Suppressor macrophage treated with lipopolysaccharide for 1 hour (primary cell): ENCODE measurements at regions not wholly inside any gene's neighbourhood (a gene's known extent, or its start where the extent isn't known, plus 50 kb on each side); places are given as distances from the start of the nearest gene placed in this dataset.

ENCODE experiments used
- DNase-seq, 3 donors: peaks; one replicate each; pipeline ENCODE4 v3.0.0-alpha.2; 2020 to 2022

DNA sequence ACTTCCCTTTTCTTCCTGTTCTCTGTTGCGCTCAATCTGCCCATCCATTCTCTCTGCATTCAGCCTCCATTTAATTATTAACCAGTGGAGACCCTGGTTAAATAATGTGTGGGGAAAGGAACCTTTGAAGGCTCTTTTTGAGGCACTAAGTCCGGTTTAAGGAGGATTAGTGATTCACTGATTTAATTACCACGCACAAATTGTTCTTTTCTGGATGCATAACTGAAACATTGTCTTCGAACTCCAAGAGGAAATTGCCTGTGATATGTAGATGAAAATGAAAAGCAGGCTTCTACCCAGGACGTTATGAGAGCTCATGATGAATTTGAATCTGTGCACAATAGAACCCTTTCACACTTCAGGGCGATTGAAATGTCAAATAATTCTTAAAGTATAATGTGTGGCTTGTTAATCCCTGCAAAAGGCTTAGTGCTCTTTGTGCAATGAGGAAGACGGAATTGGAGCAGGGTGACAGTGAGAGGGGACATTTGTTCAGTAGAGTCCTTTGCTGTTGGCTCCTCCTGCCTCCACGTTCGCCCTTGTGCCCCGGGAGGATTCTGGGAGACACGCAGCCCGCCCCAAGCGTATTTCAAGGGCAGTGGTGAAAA lies 51.1 kb upstream of the ZNF236 start:
- DNase-seq, result no peak

GRCh38 chr18:76767954-76768353 lies 54.4 kb upstream of the ZNF236 start:
- DNase-seq, result no peak

DNA sequence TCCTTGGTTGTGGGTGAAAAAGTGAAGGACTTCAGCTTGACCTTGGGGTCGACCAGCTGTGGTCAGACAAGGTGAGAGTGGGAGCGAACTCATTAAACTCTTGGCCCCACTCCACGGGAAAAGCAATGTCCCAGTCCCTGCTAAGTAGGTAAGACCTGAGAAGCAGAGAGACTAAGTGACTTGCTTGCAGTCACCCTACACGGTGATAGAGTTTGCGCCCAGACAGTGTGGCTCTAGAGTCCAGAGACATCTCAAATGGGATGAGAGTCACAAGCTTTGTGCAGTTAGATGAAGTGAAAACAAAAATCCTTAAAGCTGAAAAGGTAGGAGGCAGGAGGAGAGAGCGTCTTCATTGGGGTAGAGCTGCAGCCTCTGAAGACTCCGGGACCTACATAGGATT lies 55.9 kb upstream of the ZNF236 start:
- no peak for DNase-seq

DNA sequence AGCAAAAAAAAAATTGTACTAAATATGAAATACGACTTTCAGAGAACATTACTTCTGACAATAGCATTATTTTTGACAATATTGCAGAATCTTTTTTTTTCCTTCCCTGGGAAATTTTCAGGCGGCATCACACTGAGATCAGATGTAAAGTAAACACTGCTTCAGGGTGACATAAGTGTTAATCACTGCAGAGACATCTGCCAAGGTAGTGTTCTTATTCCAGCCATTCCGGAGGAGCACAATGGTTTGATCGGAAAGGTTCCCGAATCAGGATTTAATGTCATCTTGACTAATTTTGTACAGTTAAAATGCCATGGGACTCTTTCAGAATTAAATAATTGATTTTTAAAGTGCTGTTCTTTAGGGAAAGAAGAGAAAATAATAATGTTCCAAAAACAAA lies 56.7 kb upstream of the ZNF236 start:
- no peak for DNase-seq

DNA sequence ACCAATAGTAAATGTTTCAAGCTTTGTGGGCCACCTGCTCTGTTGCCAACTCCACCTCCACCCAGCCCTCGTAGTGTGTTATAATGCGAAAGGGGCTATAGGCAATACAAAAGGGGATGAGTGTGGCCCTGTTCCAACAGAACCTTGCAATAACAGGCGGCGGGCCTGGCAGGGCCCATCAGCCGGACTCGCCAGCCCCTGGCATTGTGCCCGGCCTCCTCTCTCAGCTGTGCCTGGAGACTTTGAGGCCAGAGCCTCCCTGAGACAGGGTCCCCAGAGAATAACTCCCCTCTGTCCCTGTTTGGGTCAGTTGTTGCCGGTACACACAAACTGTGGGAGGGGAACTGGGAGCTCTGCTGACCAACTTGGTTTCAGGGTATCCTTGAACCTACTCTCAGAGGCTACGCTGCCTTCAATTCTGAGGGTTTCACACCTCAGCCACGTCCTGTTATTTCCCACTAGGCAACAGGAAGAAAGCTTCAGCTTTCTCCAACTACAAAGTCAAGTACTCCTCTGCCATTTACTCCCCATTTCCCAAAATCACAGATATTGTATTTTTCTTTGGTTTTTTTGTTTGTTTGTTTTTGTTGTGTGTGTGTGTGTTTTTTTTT lies 58.0 kb upstream of the ZNF236 start:
- DNase-seq, result no peak

DNA sequence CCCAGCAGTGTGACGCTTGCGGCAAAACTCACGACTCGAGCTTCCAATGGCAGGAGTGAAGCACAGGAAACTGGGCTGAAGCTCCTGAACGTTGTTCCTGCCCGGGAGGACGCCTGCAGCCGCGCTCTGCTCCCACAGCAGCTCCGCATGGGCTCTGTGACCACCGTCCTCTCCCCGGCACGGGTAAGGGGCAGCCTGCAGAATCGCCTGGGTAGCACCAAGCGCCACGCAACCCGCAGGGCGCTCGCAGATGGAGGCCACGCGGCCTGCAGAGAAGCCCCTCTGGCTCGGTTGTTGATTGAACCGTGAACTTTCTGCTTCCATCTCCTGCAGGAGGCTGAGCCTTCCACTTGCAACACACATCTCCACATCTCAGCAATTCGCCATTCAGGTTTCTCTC lies 63.3 kb upstream of the ZNF236 start:
- no peak for DNase-seq

- no peak for DNase-seq
Observed at GRCh38 chr18:76757925-76758324, 64.4 kb upstream of the ZNF236 start.

- no peak for DNase-seq
Observed at GRCh38 chr18:76757335-76757734, 65.0 kb upstream of the ZNF236 start.

DNA sequence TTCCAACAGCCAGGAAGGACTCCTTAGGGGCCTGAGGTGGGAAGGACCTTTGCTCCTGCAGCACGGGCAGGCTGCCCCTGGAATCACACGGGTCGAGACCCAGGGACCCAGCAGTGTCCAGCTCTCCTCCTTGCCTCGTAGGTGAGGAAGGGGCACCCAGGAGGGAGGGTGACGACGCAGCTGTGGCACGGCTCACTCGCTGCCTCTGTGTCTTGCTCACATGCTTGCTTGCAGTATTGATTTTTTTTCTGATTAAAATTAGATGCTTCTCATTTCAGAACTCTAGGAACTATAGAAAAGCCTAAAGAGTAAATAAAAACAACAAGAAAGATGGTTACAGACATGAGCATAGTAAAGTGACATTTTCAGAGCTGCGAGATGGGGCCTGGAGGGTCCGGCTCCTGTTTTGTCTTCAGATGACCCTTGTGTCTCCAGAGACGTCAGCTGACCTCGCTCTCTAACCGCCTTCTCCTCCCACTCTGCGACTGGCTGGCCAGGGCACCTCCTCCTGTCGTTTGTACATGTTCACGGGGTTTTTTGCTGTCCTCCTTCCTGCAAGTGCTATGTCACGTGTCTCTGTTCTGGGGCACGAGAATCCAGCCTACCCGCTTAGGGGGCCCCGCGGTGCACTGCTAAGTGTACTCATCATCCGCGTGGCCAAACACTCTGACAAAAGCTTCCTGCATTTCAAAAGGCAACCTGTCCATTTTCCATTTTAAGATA lies 65.7 kb upstream of the ZNF236 start:
- DNase-seq, result no peak

DNA sequence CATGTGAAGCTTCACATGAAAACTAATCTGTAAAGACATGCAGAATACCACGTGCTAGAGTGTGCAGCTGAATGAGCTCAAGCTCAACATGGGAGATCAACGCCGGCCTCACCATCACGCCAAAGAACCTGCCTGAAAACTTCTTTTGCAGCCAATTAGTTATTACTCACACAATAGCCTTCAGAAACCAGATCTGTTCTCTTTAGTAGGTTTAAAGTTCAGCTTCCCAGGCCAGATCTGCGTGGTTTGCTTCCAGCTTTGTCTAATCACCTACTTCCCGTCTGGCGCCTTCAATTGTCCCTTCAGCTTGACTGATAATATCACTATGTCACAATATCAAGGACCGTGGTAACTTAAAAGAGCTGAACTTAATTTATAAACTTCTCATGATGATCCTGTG lies 68.0 kb upstream of the ZNF236 start:
- no peak for DNase-seq

DNA sequence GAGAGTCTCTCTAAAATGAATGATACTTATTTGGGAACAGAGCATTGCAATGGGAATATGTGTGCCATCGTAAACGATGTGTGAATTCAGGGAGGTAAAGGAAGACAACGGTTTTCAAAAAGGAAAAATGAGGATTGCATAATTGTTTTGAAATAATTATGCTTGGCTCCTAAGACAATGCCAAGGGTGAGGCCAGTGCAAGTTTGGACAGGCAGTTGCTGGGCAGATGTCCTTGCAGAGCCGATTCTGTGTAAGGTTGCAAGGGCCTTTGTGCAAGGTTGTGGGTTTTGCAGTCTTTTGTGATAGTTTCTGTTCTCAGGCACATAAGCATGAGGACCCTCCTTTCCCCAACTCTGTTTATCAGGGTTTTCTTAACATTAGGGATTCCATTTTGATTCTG lies 70.0 kb upstream of the ZNF236 start:
- DNase-seq, result no peak

DNA sequence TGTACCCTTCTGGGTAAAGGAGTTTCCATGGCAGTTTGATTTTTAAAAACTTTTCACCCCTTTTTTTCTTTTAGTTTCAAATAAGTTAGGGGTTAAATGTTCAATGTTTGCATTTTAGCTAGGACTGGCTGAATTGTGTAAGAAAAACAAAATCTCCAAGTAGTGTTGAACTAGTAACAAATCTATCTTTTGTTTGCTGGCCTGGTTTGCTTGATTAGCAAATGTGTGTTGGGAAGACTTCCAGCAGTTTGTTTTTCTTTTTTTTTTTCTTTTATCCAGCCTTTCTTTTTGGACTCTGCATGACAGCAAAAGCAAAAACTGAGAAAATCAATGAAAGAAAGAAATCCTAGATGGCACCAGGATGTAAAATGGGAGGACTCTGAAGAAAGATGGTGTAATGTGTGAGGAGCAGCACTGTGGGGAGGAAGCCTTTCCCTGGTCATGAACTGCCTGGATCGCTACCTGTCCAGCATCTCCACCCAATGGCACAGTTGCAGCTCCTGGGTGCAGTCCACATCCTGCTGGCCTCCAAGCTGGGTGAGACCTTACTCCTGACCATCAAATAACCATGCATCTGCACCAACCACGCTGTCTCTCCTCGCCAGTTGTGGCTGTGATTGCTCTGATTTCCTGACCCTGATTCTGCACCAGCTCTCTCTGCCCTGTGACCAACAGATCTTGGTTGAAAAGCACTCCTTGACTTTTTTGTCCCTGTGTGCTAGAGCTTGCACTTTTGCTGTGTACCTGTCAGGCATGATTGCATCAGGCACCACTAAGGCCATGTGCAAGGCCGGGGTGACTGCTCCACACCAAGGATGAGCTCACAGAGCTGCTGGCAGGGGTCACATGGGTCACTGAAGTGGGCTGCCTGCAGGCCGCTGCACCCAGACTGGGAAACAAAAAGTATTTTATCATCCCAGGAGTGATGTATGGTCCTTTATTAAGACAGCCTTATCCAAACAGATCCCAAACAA lies 71.2 kb upstream of the ZNF236 start:
- DNase-seq, result no peak

GRCh38 chr18:76750269-76750668 lies 72.1 kb upstream of the ZNF236 start:
- DNase-seq, result no peak

- DNase-seq, result no peak
Observed at GRCh38 chr18:76747676-76748075, 74.7 kb upstream of the ZNF236 start.

GRCh38 chr18:76741346-76741745 lies 81.0 kb upstream of the ZNF236 start:
- DNase-seq, result no peak

DNA sequence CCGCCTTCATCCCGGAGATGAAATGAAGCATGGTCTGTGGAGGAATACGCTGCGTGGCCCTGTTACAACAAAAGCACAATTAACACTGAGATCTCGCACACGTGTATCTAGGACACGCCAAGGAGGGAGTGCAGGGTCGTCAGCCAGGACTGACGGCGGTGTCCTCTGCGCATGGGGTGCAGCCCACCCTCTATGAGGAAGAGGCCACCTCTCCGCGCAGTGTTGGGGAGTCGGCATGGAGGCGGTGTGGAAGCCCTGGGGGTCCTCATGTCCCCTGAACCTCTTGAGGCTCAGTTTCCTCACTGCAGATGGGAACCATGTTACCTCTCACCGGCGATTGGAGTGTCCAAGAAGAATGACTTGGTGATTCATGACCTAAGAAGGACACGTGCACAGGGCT lies 86.0 kb upstream of the ZNF236 start:
- no peak for DNase-seq

DNA sequence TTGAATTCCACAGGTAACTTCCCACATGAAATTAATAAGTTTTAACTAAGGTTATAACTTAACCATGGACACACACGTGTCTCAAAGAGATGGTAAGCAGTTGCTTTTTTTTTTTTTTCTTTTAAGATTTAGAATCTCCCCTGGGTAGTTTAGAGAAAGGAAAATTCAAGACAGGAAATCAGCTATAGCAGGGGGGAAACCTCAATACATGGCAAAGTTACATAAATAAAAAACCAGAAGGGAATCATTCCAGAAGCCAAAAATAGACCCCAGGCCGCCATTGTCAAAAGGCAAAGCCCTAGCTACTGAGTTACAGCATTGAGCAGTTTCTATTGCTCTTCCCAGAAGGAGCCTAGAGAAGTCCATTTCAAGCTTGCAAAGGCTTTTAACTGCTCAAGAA lies 91.5 kb upstream of the ZNF236 start:
- no peak for DNase-seq

GRCh38 chr18:76727589-76727988 lies 94.8 kb upstream of the ZNF236 start:
- no peak for DNase-seq

- no peak for DNase-seq
Observed at GRCh38 chr18:76725445-76725844, 96.9 kb upstream of the ZNF236 start.

GRCh38 chr18:76722224-76723061 lies 99.9 kb upstream of the ZNF236 start:
- no peak for DNase-seq

DNA sequence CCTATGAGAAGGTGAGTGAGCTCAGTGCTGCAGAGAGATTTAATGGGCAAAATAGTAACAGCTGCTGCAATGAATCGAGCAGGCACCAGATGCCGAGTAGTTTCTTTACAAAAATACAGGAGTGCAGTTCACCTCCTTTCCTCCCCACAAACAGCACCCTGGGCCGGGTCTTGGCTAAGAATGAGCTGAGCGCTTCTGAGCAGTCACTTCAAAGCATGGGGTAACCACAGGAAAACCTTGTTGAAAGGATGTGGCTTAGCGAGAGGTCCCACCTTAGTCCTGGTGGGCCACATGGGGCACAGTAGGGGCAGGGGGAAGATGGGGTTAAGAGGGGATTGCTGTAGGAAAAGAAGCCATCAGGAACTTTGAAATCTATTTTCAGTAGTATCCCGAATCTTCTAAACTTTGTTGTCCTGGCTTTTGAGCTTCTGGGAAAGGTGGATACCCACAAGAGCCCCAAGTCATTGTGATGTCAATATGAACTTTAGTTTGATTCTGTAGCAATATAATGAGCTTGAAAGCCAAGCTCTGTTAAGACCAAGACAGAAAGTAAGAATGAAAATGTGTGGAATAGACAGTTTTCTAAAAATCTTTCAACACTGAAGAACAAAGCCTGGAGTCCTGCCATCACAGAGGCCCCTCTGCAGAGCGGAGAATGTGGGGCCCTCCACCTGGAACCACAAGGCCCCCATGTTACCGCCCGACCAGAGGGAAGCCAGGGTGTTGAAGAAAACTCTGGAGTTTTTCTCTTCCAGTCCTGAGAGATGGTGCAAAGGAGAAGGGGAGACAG lies 101.0 kb upstream of the ZNF236 start:
- DNase-seq, result no peak

DNA sequence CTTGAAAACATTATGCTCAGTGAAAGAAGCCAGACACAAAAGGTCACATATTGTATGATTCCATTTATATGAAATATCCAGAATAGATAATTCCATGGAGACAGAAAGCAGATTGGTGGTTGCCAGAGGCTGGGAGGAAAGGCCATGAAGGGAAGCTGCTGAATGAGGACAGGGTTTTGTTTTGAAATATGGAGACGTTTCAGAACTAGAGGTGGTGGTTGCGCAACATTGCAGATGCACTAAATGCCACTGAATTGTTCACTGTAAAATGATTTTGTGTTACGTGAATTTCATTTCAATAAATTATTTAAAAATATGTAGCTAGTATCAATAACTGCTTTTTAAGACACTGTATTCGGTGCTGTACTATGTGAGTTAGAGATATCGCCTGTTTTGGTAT lies 101.7 kb upstream of the ZNF236 start:
- DNase-seq, result peak; percentile 35 to 47 (median 37)
